CD4-positive, alpha-beta T cell (primary cell): ENCODE measurements at regions not wholly inside any gene's neighbourhood (a gene's known extent, or its start where the extent isn't known, plus 50 kb on each side); places are given as distances from the start of the nearest gene placed in this dataset.
"Not testable (repeated sequence)": the region's sequence is repeated elsewhere in the genome, so short reads cannot be mapped to it uniquely, and the experiment has no call there.

ENCODE experiments used
- ATAC-seq: fragments of 200-7000 bp; cut with Tn5 transposase; one replicate; pipeline ENCODE4 v1.10.0; 2022; ENCODE audit warnings: mild to moderate bottlenecking; ENCODE audit not compliant: poor library complexity
- CTCF ChIA-PET: fragments of 350-600 bp; sonication (Branson Sonifier 250); formaldehyde crosslinking; loops from one replicate; lab custom pipeline; 2021; ENCODE audit warnings: antibody characterized with exemption, inconsistent platforms; lab: Charles Lee
- POLR2A ChIA-PET: fragments of 350-600 bp; sonication (Branson Sonifier 250); formaldehyde crosslinking; loops from one replicate; lab custom pipeline; 2021; ENCODE audit warnings: antibody characterized with exemption, inconsistent platforms; lab: Charles Lee
- DNase-seq, 14 experiments: peaks; one replicate each; pipeline ENCODE4 v3.0.0-alpha.2; 2013 to 2020; ENCODE audit warnings: mixed read lengths in 2 of 14
- H3K27ac ChIP-seq, 2 donors: one replicate each; pipeline versions ENCODE4 v1.5.1 to v1.7.0; 2013; ENCODE audit warnings: low read length in 2 of 2, low read depth in 1 of 2, mild to moderate bottlenecking in 1 of 2
- H3K27me3 ChIP-seq, 2 experiments: 1 replicate in 1 of 2; 2 replicates in 1 of 2; pipeline versions ENCODE4 v1.6.1 to v1.7.0; 2013; ENCODE audit warnings: low read length in 2 of 2, control low read depth in 1 of 2, mild to moderate bottlenecking in 1 of 2, moderate library complexity in 1 of 2; ENCODE audit not compliant: insufficient read depth in 2 of 2, control insufficient read depth in 1 of 2
- H3K36me3 ChIP-seq: one replicate; pipeline ENCODE4 v1.6.1; 2013; ENCODE audit warnings: low read length, control low read depth; ENCODE audit not compliant: insufficient read depth
- H3K4me1 ChIP-seq: one replicate; pipeline ENCODE4 v1.6.1; 2013; ENCODE audit warnings: low read length, control low read depth; ENCODE audit not compliant: insufficient read depth
- H3K4me3 ChIP-seq: one replicate; pipeline ENCODE4 v1.5.1; 2013; ENCODE audit warnings: mild to moderate bottlenecking, low read length, moderate library complexity
- H3K9me3 ChIP-seq, 2 experiments: 1 replicate in 1 of 2; 2 replicates in 1 of 2; pipeline versions ENCODE4 v1.6.1 to v1.7.0; 2013; ENCODE audit warnings: low read length in 2 of 2, mild to moderate bottlenecking in 2 of 2, control low read depth in 1 of 2, moderate library complexity in 1 of 2; ENCODE audit not compliant: control insufficient read depth in 1 of 2, insufficient read depth in 1 of 2
- H3K27ac Mint-ChIP-seq: one replicate; pipeline ENCODE4 v1.8.0; 2020; ENCODE audit warnings: mixed read lengths
- H3K27me3 Mint-ChIP-seq: one replicate; pipeline ENCODE4 v1.8.0; 2021; ENCODE audit warnings: mixed read lengths
- H3K36me3 Mint-ChIP-seq: one replicate; pipeline ENCODE4 v1.8.0; 2021; ENCODE audit warnings: low read depth, mixed read lengths
- H3K4me1 Mint-ChIP-seq: one replicate; pipeline ENCODE4 v1.8.0; 2021; ENCODE audit warnings: low read depth, mixed read lengths
- H3K4me3 Mint-ChIP-seq: one replicate; pipeline ENCODE4 v1.8.0; 2020; ENCODE audit warnings: mild to moderate bottlenecking, mixed read lengths
- H3K9me3 Mint-ChIP-seq: one replicate; pipeline ENCODE4 v1.8.0; 2020; ENCODE audit warnings: mixed read lengths
- CTCF ChIP-seq: fragments of 200-600 bp; IDR thresholded peaks from one replicate; pipeline ENCODE4 v1.8.0; 2022; ENCODE audit warnings: antibody characterized with exemption, mild to moderate bottlenecking
- intact Hi-C, 2 experiments: fragments of 100-400 bp; cut with DNase I in 1 of 2; cut with micrococcal nuclease in 1 of 2; formaldehyde crosslinking; loops; one replicate each; pipeline versions ENCODE4 v1.15.1 to v1.9.0; 2023 to 2025; cut with DNase I, micrococcal nuclease

GRCh38 chr13:90331974-90332373, 1015.5 kb upstream of the MIR17HG start:
- Histone ChIP-seq H3K27me3 (no peaks in the 10 kb centered on the region), H3K36me3 (no peaks in the 10 kb centered on the region), H3K4me3 (no peak overlapping the region), H3K9me3 (peaks cover 0 to 3% of the 10 kb centered on the region in 2 experiments), H3K27ac (no peak overlapping the region), H3K4me1 (no peaks in the 10 kb centered on the region)
- Mint-ChIP-seq H3K4me1 (no peaks in the 10 kb centered on the region), H3K36me3 (no peaks in the 10 kb centered on the region), H3K27me3 (no peaks in the 10 kb centered on the region), H3K27ac (no peak overlapping the region), H3K4me3 (no peak overlapping the region), H3K9me3 (peaks cover 7% of the 10 kb centered on the region)
- ChIA-PET POLR2A (no interaction called here), CTCF (no interaction called here)
- DNase-seq (no peak), ATAC-seq (no peak)
- intact Hi-C loops = no loop called here
- TF ChIP-seq CTCF = no peak

GRCh38 chr13:90336507-90336906, 1011.0 kb upstream of the MIR17HG start:
- POLR2A ChIA-PET = no interaction called here
- Mint-ChIP-seq H3K36me3 (no peaks in the 10 kb centered on the region), H3K4me1 (no peaks in the 10 kb centered on the region), H3K9me3 (peaks cover 12% of the 10 kb centered on the region), H3K27ac (no peak overlapping the region), H3K4me3 (no peak overlapping the region), H3K27me3 (no peaks in the 10 kb centered on the region)
- Histone ChIP-seq H3K36me3 (no peaks in the 10 kb centered on the region), H3K4me1 (no peaks in the 10 kb centered on the region), H3K27ac (no peak overlapping the region), H3K27me3 (no peaks in the 10 kb centered on the region), H3K9me3 (peaks cover 3 to 4% of the 10 kb centered on the region in 2 experiments), H3K4me3 (no peak overlapping the region)
- DNase-seq (no peak), ATAC-seq (no peak)
- intact Hi-C loops = no loop called here
- TF ChIP-seq CTCF = no peak
- CTCF ChIA-PET = no interaction called here

DNA sequence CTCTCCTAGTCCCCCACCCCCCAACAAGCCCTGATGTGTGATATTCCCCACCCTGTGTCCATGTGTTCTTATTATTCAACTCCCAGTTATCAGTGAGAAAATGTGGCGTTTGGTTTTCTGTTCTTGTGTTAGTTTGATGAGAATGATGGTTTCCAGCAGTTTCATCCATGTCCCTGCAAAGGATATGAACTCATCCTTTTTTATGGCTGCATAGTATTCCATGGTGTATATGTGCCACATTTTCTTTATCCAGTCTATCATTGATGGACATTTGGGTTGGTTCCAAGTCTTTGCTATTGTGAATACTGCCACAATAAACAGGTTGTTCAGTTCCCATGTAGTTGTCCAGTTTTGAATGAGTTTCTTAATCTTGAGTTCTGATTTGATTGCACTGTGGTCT, 1006.1 kb upstream of the MIR17HG start:
- H3K27me3 Mint-ChIP-seq, H3K4me1 ChIP-seq, H3K4me1 Mint-ChIP-seq, H3K9me3 Mint-ChIP-seq, H3K27ac ChIP-seq, POLR2A ChIA-PET, DNase-seq, intact Hi-C loops, CTCF ChIA-PET, H3K27me3 ChIP-seq, ATAC-seq, H3K36me3 ChIP-seq, H3K4me3 Mint-ChIP-seq, H3K27ac Mint-ChIP-seq, H3K4me3 ChIP-seq, H3K36me3 Mint-ChIP-seq, H3K9me3 ChIP-seq: not testable (repeated sequence)

- H3K9me3 Mint-ChIP-seq, H3K4me3 ChIP-seq, ATAC-seq, H3K27ac ChIP-seq, H3K27ac Mint-ChIP-seq, H3K4me1 Mint-ChIP-seq, H3K4me1 ChIP-seq, H3K36me3 ChIP-seq, H3K4me3 Mint-ChIP-seq, POLR2A ChIA-PET, H3K36me3 Mint-ChIP-seq, intact Hi-C loops, H3K27me3 ChIP-seq, H3K27me3 Mint-ChIP-seq, DNase-seq, CTCF ChIA-PET: not testable (repeated sequence)
- peaks cover 0 to 27% of the 10 kb centered on the region in 2 experiments for H3K9me3 ChIP-seq
Measured at GRCh38 chr13:90348477-90349136, 998.9 kb upstream of the MIR17HG start.
